Stimulated activated CD8-positive, alpha-beta memory T cell treated with anti-CD3 and anti-CD28 coated beads, Interleukin-15, amount 100 ng/mL, for 4 hours (primary cell): ENCODE measurements at regions not wholly inside any gene's neighbourhood (a gene's known extent, or its start where the extent isn't known, plus 50 kb on each side); places are given as distances from the start of the nearest gene placed in this dataset.

Experiments
- DNase-seq, 2 donors: peaks; one replicate each; pipeline ENCODE4 v3.0.0-alpha.2; 2020; ENCODE audit warnings: low read depth in 2 of 2

- no peak for DNase-seq
Measured at GRCh38 chr12:111011999-111012600, 91.7 kb upstream of the MYL2 start.

GRCh38 chr12:111010916-111011657, 90.7 kb upstream of the MYL2 start:
- DNase-seq, result no peak

GRCh38 chr12:111010061-111010460, 89.7 kb upstream of the MYL2 start:
- no peak for DNase-seq

- DNase-seq, result no peak
Measured at GRCh38 chr12:111006621-111007020, 86.2 kb upstream of the MYL2 start.

- DNase-seq, result no peak
Measured at GRCh38 chr12:110998971-110999370, 78.6 kb upstream of the MYL2 start.

DNA sequence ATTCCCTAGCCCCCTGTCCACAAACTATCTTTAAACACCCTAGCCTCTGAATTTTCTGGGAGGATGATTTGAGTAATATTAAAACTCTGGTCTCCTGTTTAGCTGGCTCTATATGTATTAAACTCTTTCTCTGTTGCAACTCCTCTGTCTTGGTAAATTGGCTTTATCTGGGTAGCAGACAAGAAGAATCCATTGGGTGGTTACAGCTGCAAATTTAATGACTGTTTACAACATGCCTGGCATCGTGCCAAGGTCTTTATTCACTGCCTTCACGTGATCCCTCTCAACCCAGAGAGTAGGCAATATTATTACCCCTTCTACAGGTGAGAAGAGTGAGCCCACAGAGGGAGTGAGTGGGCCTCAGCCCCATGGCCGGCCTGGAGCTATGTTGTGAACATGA, 77.8 kb upstream of the MYL2 start:
- DNase-seq, result no peak

- DNase-seq, result no peak
Measured at GRCh38 chr12:110996415-110996814, 76.0 kb upstream of the MYL2 start.

DNA sequence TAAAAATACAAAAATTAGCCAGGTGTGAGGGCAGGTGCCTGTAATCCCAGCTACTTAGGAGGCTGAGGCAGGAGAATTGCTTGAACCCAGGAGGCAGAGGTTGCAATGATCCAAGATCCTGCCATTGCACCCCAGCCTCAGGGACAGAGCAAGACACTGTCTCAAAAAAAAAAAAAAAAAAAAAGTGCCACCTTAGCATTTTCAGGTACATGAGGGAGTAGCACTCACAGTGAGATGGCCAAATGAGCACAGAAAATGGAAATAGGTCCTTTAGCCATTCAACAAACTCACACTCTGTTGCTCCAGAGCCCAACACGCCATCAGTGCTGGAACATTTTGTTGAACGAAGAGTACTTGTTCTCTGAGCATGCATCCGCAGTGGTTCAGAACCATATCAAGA, 75.2 kb upstream of the MYL2 start:
- no peak for DNase-seq

- no peak for DNase-seq
Measured at GRCh38 chr12:110995016-110995415, 74.6 kb upstream of the MYL2 start.

DNA sequence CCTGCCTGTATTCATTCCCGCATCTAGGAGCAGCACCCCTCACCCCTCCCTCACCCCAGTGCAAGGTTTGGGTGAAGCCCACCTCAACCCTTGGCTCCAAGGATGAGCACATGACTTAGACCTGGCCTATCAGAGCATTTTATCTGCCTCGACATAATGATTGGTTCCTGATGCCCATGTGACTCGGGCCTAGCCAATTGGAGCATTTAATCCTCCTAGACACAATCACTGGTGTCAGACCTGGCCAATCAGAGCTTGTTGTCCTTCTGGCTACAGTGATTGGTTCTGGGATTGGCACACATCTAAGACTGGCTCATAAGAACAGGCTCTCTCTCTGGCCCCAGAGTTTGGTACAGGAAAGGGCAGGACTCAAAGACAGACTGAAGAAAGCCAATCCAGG, 73.1 kb upstream of the MYL2 start:
- no peak for DNase-seq

DNA sequence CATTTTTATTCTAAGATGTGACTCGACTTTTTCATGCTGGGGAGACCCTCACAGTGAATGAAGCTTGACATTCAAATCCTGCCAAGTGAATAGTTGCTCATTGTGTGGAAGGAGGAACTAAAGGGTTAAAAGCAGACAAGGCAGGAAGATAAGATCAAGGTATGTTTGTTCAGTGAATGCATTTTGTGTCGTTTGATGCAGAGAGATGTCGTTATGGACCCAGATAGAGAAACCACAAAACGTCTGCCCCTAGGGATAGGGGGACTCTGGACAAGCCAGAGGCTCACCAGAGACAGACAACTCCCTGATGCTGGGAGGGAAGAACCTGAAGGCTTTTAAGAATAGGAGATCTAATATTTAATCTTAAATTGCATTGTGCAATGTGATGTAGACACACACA, 72.5 kb upstream of the MYL2 start:
- no peak for DNase-seq

DNA sequence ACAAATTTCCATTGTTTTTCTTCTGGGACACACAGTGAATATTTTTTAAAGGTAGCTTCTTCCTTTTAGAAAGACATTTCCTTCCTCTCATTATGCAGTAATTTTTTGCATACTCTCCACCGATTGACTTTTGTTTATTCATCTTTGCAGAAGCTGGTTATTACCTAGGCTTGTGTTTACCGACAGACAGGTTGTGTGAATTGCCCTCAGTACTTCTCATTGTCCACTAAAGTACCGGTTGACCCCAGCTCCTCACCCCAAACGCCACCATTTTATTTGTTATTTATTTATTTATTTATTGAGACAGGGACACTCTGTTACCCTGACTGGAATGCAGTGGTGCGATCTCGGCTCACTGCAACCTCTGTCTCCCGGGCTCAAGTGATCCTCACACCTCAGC, 63.4 kb upstream of the MYL2 start:
- DNase-seq, result no peak

- DNase-seq, result no peak
Measured at GRCh38 chr12:110972866-110973265, 52.5 kb upstream of the MYL2 start.

- no peak for DNase-seq
Measured at GRCh38 chr12:110971936-110972335, 51.6 kb upstream of the MYL2 start.

- DNase-seq, result no peak
Measured at GRCh38 chr12:110971189-110971920, 51.0 kb upstream of the MYL2 start.
